Fibroblast of villous mesenchyme (primary cell): ENCODE measurements at regions not wholly inside any gene's neighbourhood (a gene's known extent, or its start where the extent isn't known, plus 50 kb on each side); places are given as distances from the start of the nearest gene placed in this dataset.
A peak's percentile ranks its signal among the peaks of the same experiment; 100 is the strongest.
"Not testable (repeated sequence)": the region's sequence is repeated elsewhere in the genome, so short reads cannot be mapped to it uniquely, and the experiment has no call there.

Experiments used
- DNase-seq: peaks from one replicate; pipeline ENCODE4 v3.0.0-alpha.2; 2010; ENCODE audit warnings: low read depth
- H3K4me3 ChIP-seq: 2 replicates; pipeline ENCODE4 v1.5.1; 2011; ENCODE audit warnings: low read depth, mild to moderate bottlenecking, low read length
- CTCF ChIP-seq: IDR thresholded peaks from 2 replicates; pipeline ENCODE4 v1.5.1; 2012; ENCODE audit warnings: low read depth, mild to moderate bottlenecking, low read length; ENCODE audit not compliant: insufficient read depth

- TF ChIP-seq CTCF, result no peak
- DNase-seq, result peak; percentile 15
- no peak overlapping the region for H3K4me3 ChIP-seq
Observed at GRCh38 chr6:2611092-2611491, 139.6 kb downstream of the MYLK4 start.

GRCh38 chr6:2608503-2608902 is 142.2 kb downstream of the MYLK4 start:
- no peak for DNase-seq
- H3K4me3 ChIP-seq, result no peak overlapping the region
- TF ChIP-seq CTCF, result no peak

- no peak overlapping the region for H3K4me3 ChIP-seq
- DNase-seq, result no peak
- no peak for TF ChIP-seq CTCF
Observed at GRCh38 chr6:2600363-2600762, 150.4 kb downstream of the MYLK4 start.

GRCh38 chr6:2599817-2600216 is 150.9 kb downstream of the MYLK4 start:
- H3K4me3 ChIP-seq, result no peak overlapping the region
- TF ChIP-seq CTCF, result no peak

GRCh38 chr6:2598867-2599266 is 151.9 kb downstream of the MYLK4 start:
- TF ChIP-seq CTCF, result no peak
- DNase-seq, result no peak
- H3K4me3 ChIP-seq, result no peak overlapping the region

More at GRCh38 chr6:2599817-2600216, 150.9 kb downstream of the MYLK4 start:
- DNase-seq, result no peak

GRCh38 chr6:2597991-2598390 is 152.7 kb downstream of the MYLK4 start:
- no peak for TF ChIP-seq CTCF
- H3K4me3 ChIP-seq, result no peak overlapping the region
- DNase-seq, result no peak

GRCh38 chr6:2597457-2597856 is 153.3 kb downstream of the MYLK4 start:
- not testable (repeated sequence) for DNase-seq

More at GRCh38 chr6:2597457-2597856, 153.3 kb downstream of the MYLK4 start:
- not testable (repeated sequence) for H3K4me3 ChIP-seq
